Lower leg skin (tissue), 4 donors: ENCODE measurements at regions not wholly inside any gene's neighbourhood (a gene's known extent, or its start where the extent isn't known, plus 50 kb on each side); places are given as distances from the start of the nearest gene placed in this dataset.

Experiments
- DNase-seq, 2 donors: peaks; one replicate each; pipeline ENCODE4 v3.0.0-alpha.2; 2019; ENCODE audit warnings: low spot score in 2 of 2
- H3K4me3 ChIP-seq: fragments of 200-600 bp; sonication (generic); 2 replicates; pipeline ENCODE4 v1.5.1; 2017; ENCODE audit warnings: mild to moderate bottlenecking, low read depth; ENCODE audit not compliant: poor library complexity, severe bottlenecking
- CTCF ChIP-seq, 3 donors: fragments of 450-650 bp; IDR thresholded peaks; one replicate each; pipeline ENCODE4 v1.5.1; 2016; ENCODE audit warnings: antibody characterized with exemption in 3 of 3, mild to moderate bottlenecking in 3 of 3, moderate library complexity in 2 of 3
- POLR2A ChIP-seq, 2 donors: fragments of 450-650 bp; IDR thresholded peaks; one replicate each; pipeline ENCODE4 v1.6.1; 2016 to 2017; ENCODE audit warnings: antibody characterized with exemption in 2 of 2, mild to moderate bottlenecking in 1 of 2, moderate library complexity in 1 of 2
- WGBS, 2 donors: methylation state at CpG; one replicate each; pipeline ENCODE4 v1.1.5; 2018; 5-methylcytosine and 5-hydroxymethylcytosine counted together
- intact Hi-C: fragments of 100-400 bp; cut with DNase I; formaldehyde crosslinking; loops from one replicate; pipeline ENCODE4 v1.15.0; 2023; ENCODE audit warnings: low total_unique reads

GRCh38 chr5:30523061-30523460, 670.4 kb upstream of the CDH6 start:
- no peak for DNase-seq
- 42 to 53% methylated on average over 1 of the region's 1 CpG for WGBS, 2 donors
- intact Hi-C loops: no loop called here
- TF ChIP-seq POLR2A (IDR thresholded peaks at IDR 0.05): no peak
- no peak for TF ChIP-seq CTCF (IDR thresholded peaks at IDR 0.05)
- H3K4me3 ChIP-seq: no peak overlapping the region

- WGBS, 2 donors: 57 to 58% methylated on average over 4 of the region's 4 CpGs
- TF ChIP-seq CTCF (IDR thresholded peaks at IDR 0.05) (no peak), POLR2A (IDR thresholded peaks at IDR 0.05) (no peak)
- no peak for DNase-seq
- intact Hi-C loops: no loop called here
- no peak overlapping the region for H3K4me3 ChIP-seq
Observed at GRCh38 chr5:30505014-30505886, 688.2 kb upstream of the CDH6 start.

- no peak for DNase-seq
- H3K4me3 ChIP-seq: no peak overlapping the region
- intact Hi-C loops: no loop called here
- TF ChIP-seq POLR2A (IDR thresholded peaks at IDR 0.05): no peak
- no peak for TF ChIP-seq CTCF (IDR thresholded peaks at IDR 0.05)
Observed at GRCh38 chr5:30502277-30502676, 691.2 kb upstream of the CDH6 start.

- intact Hi-C loops: no loop called here
- WGBS, 2 donors: 64 to 73% methylated on average over 3 of the region's 3 CpGs
- DNase-seq: no peak
- no peak for TF ChIP-seq POLR2A (IDR thresholded peaks at IDR 0.05)
- TF ChIP-seq CTCF (IDR thresholded peaks at IDR 0.05): no peak
- H3K4me3 ChIP-seq: no peak overlapping the region
Observed at GRCh38 chr5:30501065-30501464, 692.4 kb upstream of the CDH6 start.

- DNase-seq: no peak
- intact Hi-C loops: no loop called here
- WGBS, 2 donors: 81 to 94% methylated on average over 2 of the region's 2 CpGs
- TF ChIP-seq POLR2A (IDR thresholded peaks at IDR 0.05) (no peak), CTCF (IDR thresholded peaks at IDR 0.05) (no peak)
- no peak overlapping the region for H3K4me3 ChIP-seq
Observed at GRCh38 chr5:30500513-30500912, 693.0 kb upstream of the CDH6 start.

- no peak for TF ChIP-seq CTCF (IDR thresholded peaks at IDR 0.05)
- no peak for TF ChIP-seq POLR2A (IDR thresholded peaks at IDR 0.05)
- no peak for DNase-seq
- WGBS, 2 donors: 50 to 61% methylated on average over 4 of the region's 4 CpGs
- intact Hi-C loops: no loop called here
- no peak overlapping the region for H3K4me3 ChIP-seq
Observed at GRCh38 chr5:30499402-30499801, 694.1 kb upstream of the CDH6 start.
